ENCODE measurements at regions not wholly inside any gene's neighbourhood (a gene's known extent, or its start where the extent isn't known, plus 50 kb on each side); places are given as distances from the start of the nearest gene placed in this dataset.
"Not testable (repeated sequence)": the region's sequence is repeated elsewhere in the genome, so short reads cannot be mapped to it uniquely, and the experiment has no call there.

- intact Hi-C loops (cut with micrococcal nuclease) = no loop called here
- Mint-ChIP-seq H3K4me3 (ENCODE audit: low read depth) (no peak overlapping the region), H3K9me3 (no peaks in the 10 kb centered on the region), H3K27me3 (ENCODE audit: low read depth) (no peaks in the 10 kb centered on the region), H3K4me1 (ENCODE audit: low read depth) (no peaks in the 10 kb centered on the region), H3K36me3 (ENCODE audit: low read depth) (no peaks in the 10 kb centered on the region), H3K27ac (no peak overlapping the region)
- DNase-seq (ENCODE audit: low spot score) = no peak
These were observed 51.5 kb downstream of the CRPPA start for GRCh38 chr7:16369855-16370254.

DNA sequence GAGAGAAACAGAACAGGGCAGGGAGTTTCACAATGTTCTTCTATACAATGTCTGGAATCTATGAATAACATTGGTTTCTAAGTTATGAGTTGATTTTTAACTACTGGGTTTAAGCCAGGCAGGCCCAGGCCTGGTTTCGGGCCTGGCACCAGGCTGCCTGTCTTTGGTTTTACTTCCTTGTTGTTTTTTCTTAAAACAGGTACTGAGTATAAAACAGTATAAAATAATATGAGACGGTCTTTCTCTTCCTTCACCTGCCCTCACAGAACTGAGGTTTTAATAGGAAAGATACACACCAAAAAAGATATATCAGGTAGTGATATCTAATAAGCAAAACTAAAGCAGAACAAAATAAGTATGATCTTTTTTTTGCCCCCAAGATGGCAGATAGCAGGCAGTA lies 52.0 kb downstream of the CRPPA start:
- H3K27me3 Mint-ChIP-seq (ENCODE audit: low read depth); intact Hi-C loops (cut with micrococcal nuclease); H3K4me3 Mint-ChIP-seq (ENCODE audit: low read depth); H3K27ac Mint-ChIP-seq; H3K36me3 Mint-ChIP-seq (ENCODE audit: low read depth); DNase-seq (ENCODE audit: low spot score); H3K4me1 Mint-ChIP-seq (ENCODE audit: low read depth); H3K9me3 Mint-ChIP-seq: not testable (repeated sequence)

GRCh38 chr7:16368885-16369284 lies 52.5 kb downstream of the CRPPA start:
- intact Hi-C loops (cut with micrococcal nuclease) = no loop called here

DNA sequence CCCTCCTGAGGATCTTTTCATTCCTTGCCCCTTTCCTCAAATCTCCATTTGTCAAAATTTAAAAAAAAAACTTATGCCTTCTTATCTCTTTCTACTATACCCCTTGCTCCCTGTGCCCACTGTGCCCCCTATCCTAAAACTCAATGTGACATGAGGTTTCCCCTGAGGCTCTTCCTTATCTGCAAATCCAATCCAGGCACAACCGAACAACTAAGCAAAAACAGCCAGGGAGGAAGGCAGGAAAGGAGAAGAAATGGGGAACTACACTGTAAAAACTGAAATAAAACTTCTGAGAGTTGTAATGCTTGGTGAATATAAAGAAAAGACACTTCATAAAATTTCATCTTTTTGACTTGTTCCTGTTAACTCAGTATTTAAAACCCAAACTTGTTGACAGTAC lies 54.2 kb downstream of the CRPPA start:
- no peak overlapping the region for H3K4me3 Mint-ChIP-seq (ENCODE audit: low read depth)
- intact Hi-C loops (cut with micrococcal nuclease) = no loop called here
- H3K36me3 Mint-ChIP-seq (ENCODE audit: low read depth) = no peaks in the 10 kb centered on the region
- no peaks in the 10 kb centered on the region for H3K9me3 Mint-ChIP-seq
- H3K27ac Mint-ChIP-seq = no peak overlapping the region
- H3K27me3 Mint-ChIP-seq (ENCODE audit: low read depth) = no peaks in the 10 kb centered on the region
- no peak for DNase-seq (ENCODE audit: low spot score)
- no peaks in the 10 kb centered on the region for H3K4me1 Mint-ChIP-seq (ENCODE audit: low read depth)

More at GRCh38 chr7:16368885-16369284, 52.5 kb downstream of the CRPPA start:
- Mint-ChIP-seq H3K36me3 (ENCODE audit: low read depth) (no peaks in the 10 kb centered on the region), H3K4me3 (ENCODE audit: low read depth) (no peak overlapping the region), H3K27ac (no peak overlapping the region), H3K9me3 (no peaks in the 10 kb centered on the region), H3K4me1 (ENCODE audit: low read depth) (no peaks in the 10 kb centered on the region), H3K27me3 (ENCODE audit: low read depth) (no peaks in the 10 kb centered on the region)
- DNase-seq (ENCODE audit: low spot score) = no peak

DNA sequence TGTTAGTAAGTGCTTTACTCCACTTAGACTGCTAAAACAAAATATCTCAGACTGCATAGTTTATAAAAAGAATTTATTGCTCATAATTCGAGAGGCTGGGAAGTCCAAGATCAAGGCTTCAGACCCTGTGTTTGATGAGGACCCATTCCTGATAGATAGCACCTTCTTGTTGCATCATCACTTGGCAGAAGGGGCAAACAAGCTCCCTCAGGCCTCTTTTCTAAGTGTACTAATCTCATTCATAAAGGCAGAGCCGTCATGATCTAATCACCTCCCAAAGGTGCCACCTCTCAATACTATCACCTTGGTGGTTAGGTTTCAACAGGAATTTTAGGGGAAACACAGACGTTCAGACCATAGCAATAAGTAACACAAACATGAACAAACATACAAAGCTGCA lies 55.4 kb downstream of the CRPPA start:
- intact Hi-C loops (cut with micrococcal nuclease) = no loop called here
- H3K27ac Mint-ChIP-seq = no peak overlapping the region
- no peaks in the 10 kb centered on the region for H3K27me3 Mint-ChIP-seq (ENCODE audit: low read depth)
- no peaks in the 10 kb centered on the region for H3K9me3 Mint-ChIP-seq
- H3K4me3 Mint-ChIP-seq (ENCODE audit: low read depth) = no peak overlapping the region
- no peak for DNase-seq (ENCODE audit: low spot score)
- H3K4me1 Mint-ChIP-seq (ENCODE audit: low read depth) = no peaks in the 10 kb centered on the region
- no peaks in the 10 kb centered on the region for H3K36me3 Mint-ChIP-seq (ENCODE audit: low read depth)

- Mint-ChIP-seq H3K36me3 (ENCODE audit: low read depth) (no peaks in the 10 kb centered on the region), H3K9me3 (no peaks in the 10 kb centered on the region), H3K27ac (no peak overlapping the region), H3K4me1 (ENCODE audit: low read depth) (no peaks in the 10 kb centered on the region), H3K4me3 (ENCODE audit: low read depth) (no peak overlapping the region), H3K27me3 (ENCODE audit: low read depth) (no peaks in the 10 kb centered on the region)
- no peak for DNase-seq (ENCODE audit: low spot score)
- intact Hi-C loops (cut with micrococcal nuclease) = no loop called here
These were observed 56.2 kb downstream of the CRPPA start for GRCh38 chr7:16365177-16365576.

DNA sequence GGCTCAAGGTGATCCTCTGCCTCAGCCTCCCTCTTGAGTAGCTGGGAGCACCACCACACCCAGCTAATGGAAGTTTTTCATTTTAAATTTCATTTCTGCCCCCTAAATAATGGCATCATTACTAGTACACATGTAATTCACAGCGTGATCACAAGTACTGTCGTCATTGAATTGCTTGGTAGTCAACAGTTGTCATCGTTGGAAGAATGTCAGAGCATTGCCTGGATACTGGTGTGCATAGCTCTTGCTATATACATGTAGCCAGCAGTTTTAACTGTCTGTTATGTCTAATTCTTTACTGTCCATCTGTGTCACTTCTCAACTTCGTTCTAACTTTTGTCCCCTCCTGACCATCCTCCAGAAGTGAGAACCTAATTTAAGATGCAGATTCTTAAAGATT lies 62.1 kb downstream of the CRPPA start:
- no peak overlapping the region for H3K4me3 Mint-ChIP-seq (ENCODE audit: low read depth)
- intact Hi-C loops (cut with micrococcal nuclease) = no loop called here
- H3K9me3 Mint-ChIP-seq = no peaks in the 10 kb centered on the region
- no peaks in the 10 kb centered on the region for H3K27me3 Mint-ChIP-seq (ENCODE audit: low read depth)
- no peak for DNase-seq (ENCODE audit: low spot score)
- no peak overlapping the region for H3K27ac Mint-ChIP-seq
- H3K4me1 Mint-ChIP-seq (ENCODE audit: low read depth) = no peaks in the 10 kb centered on the region
- no peaks in the 10 kb centered on the region for H3K36me3 Mint-ChIP-seq (ENCODE audit: low read depth)

GRCh38 chr7:16357921-16358320 lies 63.4 kb downstream of the CRPPA start:
- no peak for DNase-seq (ENCODE audit: low spot score)
- H3K36me3 Mint-ChIP-seq (ENCODE audit: low read depth) = no peaks in the 10 kb centered on the region
- no peak overlapping the region for H3K27ac Mint-ChIP-seq
- H3K9me3 Mint-ChIP-seq = no peaks in the 10 kb centered on the region
- intact Hi-C loops (cut with micrococcal nuclease) = no loop called here
- H3K27me3 Mint-ChIP-seq (ENCODE audit: low read depth) = no peaks in the 10 kb centered on the region
- H3K4me3 Mint-ChIP-seq (ENCODE audit: low read depth) = no peak overlapping the region
- no peaks in the 10 kb centered on the region for H3K4me1 Mint-ChIP-seq (ENCODE audit: low read depth)

- no peaks in the 10 kb centered on the region for H3K9me3 Mint-ChIP-seq
- intact Hi-C loops (cut with micrococcal nuclease) = no loop called here
- H3K4me3 Mint-ChIP-seq (ENCODE audit: low read depth) = no peak overlapping the region
- H3K4me1 Mint-ChIP-seq (ENCODE audit: low read depth) = no peaks in the 10 kb centered on the region
- DNase-seq (ENCODE audit: low spot score) = no peak
- no peaks in the 10 kb centered on the region for H3K27me3 Mint-ChIP-seq (ENCODE audit: low read depth)
- H3K36me3 Mint-ChIP-seq (ENCODE audit: low read depth) = no peaks in the 10 kb centered on the region
- no peak overlapping the region for H3K27ac Mint-ChIP-seq
These were observed 63.9 kb downstream of the CRPPA start for GRCh38 chr7:16357474-16357873.

DNA sequence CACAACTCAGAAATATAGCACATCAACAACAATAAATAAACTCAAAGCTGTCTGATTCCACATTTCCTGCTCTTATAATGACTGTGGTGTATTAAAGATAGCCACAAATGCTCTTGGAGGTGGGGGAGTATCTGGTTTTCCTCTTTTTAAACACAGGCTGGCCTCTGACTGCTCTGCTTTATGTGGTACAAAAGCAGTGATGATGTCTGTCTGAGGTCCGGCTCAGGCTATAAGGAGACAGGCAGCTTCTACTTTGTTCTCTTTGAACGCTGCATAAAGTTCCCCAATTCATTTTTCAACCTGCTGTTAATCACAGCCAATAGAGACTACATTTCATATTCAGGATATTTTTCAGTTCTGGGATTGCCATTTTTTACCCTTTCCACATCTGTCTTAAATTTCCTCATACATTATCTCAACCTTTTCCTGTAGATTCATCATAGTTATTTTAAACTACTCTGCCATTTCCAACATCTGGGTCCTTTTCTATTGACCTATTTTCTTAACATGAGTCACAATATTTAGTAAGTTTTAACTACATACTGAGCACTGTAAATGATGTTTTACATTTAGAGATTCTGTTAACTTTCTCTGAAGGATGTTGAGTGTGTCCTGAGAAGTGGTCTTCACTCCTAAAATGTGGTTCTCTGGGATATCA lies 64.9 kb downstream of the CRPPA start:
- Mint-ChIP-seq H3K27ac (no peak overlapping the region), H3K27me3 (ENCODE audit: low read depth) (no peaks in the 10 kb centered on the region), H3K4me3 (ENCODE audit: low read depth) (no peak overlapping the region), H3K4me1 (ENCODE audit: low read depth) (no peaks in the 10 kb centered on the region), H3K36me3 (ENCODE audit: low read depth) (no peaks in the 10 kb centered on the region), H3K9me3 (no peaks in the 10 kb centered on the region)
- intact Hi-C loops (cut with micrococcal nuclease) = no loop called here
- DNase-seq (ENCODE audit: low spot score) = no peak

DNA sequence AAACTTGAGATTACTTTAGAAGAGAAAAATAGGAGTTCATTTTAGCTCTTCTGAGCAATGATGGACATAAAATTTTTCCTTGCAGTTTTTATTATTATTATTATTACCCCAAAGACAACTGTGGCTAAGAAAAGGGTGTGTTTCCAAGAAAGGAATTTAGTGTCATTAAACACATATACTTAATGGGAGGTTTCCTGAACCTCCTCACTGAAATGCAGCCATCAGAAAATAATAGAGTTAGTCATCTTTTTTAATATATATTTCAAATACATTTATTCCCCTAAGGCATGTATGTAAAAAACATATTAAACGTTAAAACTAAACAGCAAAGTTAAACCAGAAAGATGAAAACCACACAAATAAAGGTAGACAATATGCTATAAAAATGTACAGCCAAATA lies 66.8 kb downstream of the CRPPA start:
- no peak overlapping the region for H3K27ac Mint-ChIP-seq
- no peak overlapping the region for H3K4me3 Mint-ChIP-seq (ENCODE audit: low read depth)
- no peak for DNase-seq (ENCODE audit: low spot score)
- no peaks in the 10 kb centered on the region for H3K27me3 Mint-ChIP-seq (ENCODE audit: low read depth)
- H3K4me1 Mint-ChIP-seq (ENCODE audit: low read depth) = no peaks in the 10 kb centered on the region
- intact Hi-C loops (cut with micrococcal nuclease) = no loop called here
- no peaks in the 10 kb centered on the region for H3K36me3 Mint-ChIP-seq (ENCODE audit: low read depth)
- H3K9me3 Mint-ChIP-seq = peaks cover 2% of the 10 kb centered on the region

DNA sequence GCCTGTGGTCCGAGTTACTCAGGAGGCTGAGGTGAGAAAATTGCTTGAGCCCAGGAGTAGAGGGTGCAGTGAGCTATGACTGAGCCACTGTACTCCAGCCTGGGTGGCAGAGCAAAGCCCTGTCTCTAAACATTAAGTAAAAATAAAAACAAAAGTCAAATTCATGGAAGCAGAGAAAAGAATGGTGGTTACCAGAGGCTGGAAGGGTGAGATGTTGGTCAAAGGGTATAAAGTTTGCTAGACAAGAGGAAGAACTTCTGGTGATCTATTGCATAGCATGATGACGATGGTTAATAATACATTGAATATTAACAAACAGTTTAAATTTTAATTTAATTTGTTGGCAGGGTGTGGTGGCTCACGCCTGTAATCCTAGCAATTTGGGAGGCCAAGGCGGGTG lies 68.1 kb downstream of the CRPPA start:
- Mint-ChIP-seq H3K27ac (no peak overlapping the region), H3K9me3 (peaks cover 6% of the 10 kb centered on the region), H3K4me3 (ENCODE audit: low read depth) (no peak overlapping the region), H3K27me3 (ENCODE audit: low read depth) (no peaks in the 10 kb centered on the region), H3K4me1 (ENCODE audit: low read depth) (no peaks in the 10 kb centered on the region), H3K36me3 (ENCODE audit: low read depth) (no peaks in the 10 kb centered on the region)
- intact Hi-C loops (cut with micrococcal nuclease) = no loop called here
- no peak for DNase-seq (ENCODE audit: low spot score)

DNA sequence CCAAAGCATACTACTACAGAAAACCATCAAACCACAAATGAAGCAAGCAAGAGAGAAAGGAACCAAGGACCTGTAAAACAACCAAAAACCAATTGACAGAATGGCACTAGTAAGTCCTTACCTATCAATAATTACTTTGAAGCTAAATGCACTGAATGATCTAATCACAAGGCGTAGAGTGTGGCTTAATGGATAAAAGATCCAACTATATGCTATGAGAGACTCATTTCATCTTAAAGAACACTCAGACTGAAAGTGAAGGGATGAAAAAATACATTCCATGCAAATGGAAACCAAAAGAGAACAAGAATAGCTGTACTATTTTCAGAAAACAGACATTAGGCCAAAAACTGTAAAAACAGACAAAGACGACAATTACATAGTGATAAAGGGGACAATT lies 70.7 kb downstream of the CRPPA start:
- no peaks in the 10 kb centered on the region for H3K4me1 Mint-ChIP-seq (ENCODE audit: low read depth)
- no peak overlapping the region for H3K4me3 Mint-ChIP-seq (ENCODE audit: low read depth)
- no peak overlapping the region for H3K27ac Mint-ChIP-seq

DNA sequence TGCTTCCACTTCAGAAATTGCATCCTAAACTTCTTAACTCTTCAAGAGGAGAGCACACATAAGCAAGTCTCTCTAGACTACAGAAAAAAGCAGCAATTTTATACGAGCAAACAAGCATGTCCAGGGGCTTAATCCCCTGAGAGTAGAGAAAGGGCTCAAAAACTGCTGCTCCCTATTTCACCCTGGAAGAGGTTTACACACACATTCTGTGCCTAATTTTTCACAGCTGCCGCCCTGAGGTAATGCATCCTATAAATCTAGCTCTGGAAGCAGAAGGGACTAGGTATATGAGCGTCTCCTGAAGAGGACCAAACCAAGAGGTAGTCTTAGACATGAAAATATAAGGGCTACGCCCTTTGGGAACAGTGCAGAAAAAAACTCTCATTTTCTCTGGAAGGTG lies 73.1 kb downstream of the CRPPA start:
- H3K9me3 Mint-ChIP-seq = peaks cover 10% of the 10 kb centered on the region
- no peak overlapping the region for H3K27ac Mint-ChIP-seq
- no peaks in the 10 kb centered on the region for H3K4me1 Mint-ChIP-seq (ENCODE audit: low read depth)
- no peaks in the 10 kb centered on the region for H3K36me3 Mint-ChIP-seq (ENCODE audit: low read depth)
- intact Hi-C loops (cut with micrococcal nuclease) = no loop called here
- H3K27me3 Mint-ChIP-seq (ENCODE audit: low read depth) = no peaks in the 10 kb centered on the region
- DNase-seq (ENCODE audit: low spot score) = no peak
- no peak overlapping the region for H3K4me3 Mint-ChIP-seq (ENCODE audit: low read depth)

More for the DNA sequence above, 70.7 kb downstream of the CRPPA start:
- H3K36me3 Mint-ChIP-seq (ENCODE audit: low read depth) = no peaks in the 10 kb centered on the region
- intact Hi-C loops (cut with micrococcal nuclease) = no loop called here
- no peaks in the 10 kb centered on the region for H3K27me3 Mint-ChIP-seq (ENCODE audit: low read depth)
- H3K9me3 Mint-ChIP-seq = peaks cover 6% of the 10 kb centered on the region
- no peak for DNase-seq (ENCODE audit: low spot score)

Data from activated T-helper 2 cell treated with anti-CD3 and anti-CD28 coated beads, Interferon-gamma antibody, Interleukin-2, Interleukin-4, amounts not matched to agents 10 μg/mL and 5 μg/mL and 100 μg/mL, durations not matched to agents 14 hours and 24 hours and 36 hours (primary cell).